GM12878 (cell line): ENCODE measurements at regions not wholly inside any gene's neighbourhood (a gene's known extent, or its start where the extent isn't known, plus 50 kb on each side); places are given as distances from the start of the nearest gene placed in this dataset.

Experiments
- ATAC-seq: fragments of 200-7000 bp; cut with Tn5 transposase; 3 replicates; pipeline ENCODE4 v1.9.1; 2020; ENCODE audit warnings: mild to moderate bottlenecking, moderate library complexity
- BruUV-seq: library from RNA; stranded (reverse); fragments of 400-500 nt; replicated peaks from 2 replicates; lab custom pipeline; 2021; lab: Mats Ljungman, UMichigan
- CTCF ChIA-PET: fragments of 300-600 bp; sonication (Branson Sonifier 250); formaldehyde crosslinking; extraction: SDS; loops from one replicate; lab custom pipeline; 2021; ENCODE audit warnings: inconsistent platforms; lab: Yijun Ruan, JAX
- POLR2A ChIA-PET: fragments of 350-600 bp; formaldehyde crosslinking; extraction: SDS; loops from one replicate; lab custom pipeline; 2021; ENCODE audit warnings: inconsistent platforms; lab: Charles Lee
- RAD21 ChIA-PET: fragments of 300-600 bp; sonication (Branson Sonifier 250); formaldehyde crosslinking; loops from one replicate; lab custom pipeline; 2023; ENCODE audit warnings: antibody characterized with exemption; ENCODE audit not compliant: unreplicated experiment; lab: Charles Lee
- SMC1A ChIA-PET: fragments of 300-600 bp; sonication (Branson Sonifier 250); formaldehyde crosslinking; loops from one replicate; lab custom pipeline; 2023; ENCODE audit not compliant: unreplicated experiment, uncharacterized antibody; lab: Charles Lee
- DNase-seq: peaks from one replicate; pipeline ENCODE4 v3.0.0-alpha.2; 2011; ENCODE audit warnings: low read depth, low spot score
- FAIRE-seq: peaks from 3 replicates; lab custom pipeline; 2011; peaks lifted over from hg19 to GRCh38; lab: Jason Lieb, UNC
- H2AFZ ChIP-seq: 2 replicates; pipeline ENCODE4 v1.6.0; 2011; ENCODE audit warnings: low read depth, low read length, control low read depth; ENCODE audit not compliant: control insufficient read depth
- H3K27ac ChIP-seq: 2 replicates; pipeline ENCODE4 v1.5.1; 2011; ENCODE audit warnings: control low read depth; ENCODE audit not compliant: control insufficient read depth, insufficient read depth
- H3K27me3 ChIP-seq, 2 experiments: replicated peaks in 1 of 2; 2 replicates each; pipeline versions ENCODE4 v1.6.0 to v1.6.1; 2011; ENCODE audit warnings: low read length in 1 of 2; ENCODE audit not compliant: control insufficient read depth in 2 of 2, insufficient read depth in 2 of 2
- H3K36me3 ChIP-seq, 2 experiments: 2 replicates each; pipeline ENCODE4 v1.5.1; 2011; ENCODE audit warnings: low read length in 1 of 2; ENCODE audit not compliant: control insufficient read depth in 2 of 2, insufficient read depth in 2 of 2
- H3K4me1 ChIP-seq: 2 replicates; pipeline ENCODE4 v1.6.1; 2011; ENCODE audit warnings: mild to moderate bottlenecking, low read length, moderate library complexity, mixed read lengths; ENCODE audit not compliant: control insufficient read depth, insufficient read depth
- H3K4me2 ChIP-seq: 2 replicates; pipeline ENCODE4 v1.6.0; 2011; ENCODE audit warnings: control low read depth; ENCODE audit not compliant: control insufficient read depth, insufficient read depth
- H3K4me3 ChIP-seq: fragments of 200-600 bp; sonication (generic); 2 replicates; pipeline ENCODE4 v1.5.1; 2016
- H3K79me2 ChIP-seq: 2 replicates; pipeline ENCODE4 v1.6.0; 2011; ENCODE audit warnings: low read length; ENCODE audit not compliant: control insufficient read depth, insufficient read depth
- H3K9ac ChIP-seq: 2 replicates; pipeline ENCODE4 v1.8.0; 2011; ENCODE audit warnings: low read length, control low read depth, mixed read lengths; ENCODE audit not compliant: control insufficient read depth, insufficient read depth
- H3K9me3 ChIP-seq: replicated peaks from 3 replicates; pipeline ENCODE4 v1.5.1; 2011; ENCODE audit warnings: mild to moderate bottlenecking, low read length; ENCODE audit not compliant: control insufficient read depth, insufficient read depth
- H4K20me1 ChIP-seq: 2 replicates; pipeline ENCODE4 v1.6.0; 2011; ENCODE audit not compliant: control insufficient read depth, insufficient read depth
- CBFB ChIP-seq: IDR thresholded peaks from 2 replicates; pipeline ENCODE4 v1.6.1; 2016; ENCODE audit warnings: antibody characterized with exemption, low read depth
- E2F4 ChIP-seq: IDR thresholded peaks from 2 replicates; pipeline ENCODE4 v1.6.1; 2012; ENCODE audit warnings: low read depth, low read length, improper control_type of control experiment
- EZH2 ChIP-seq: IDR thresholded peaks from 2 replicates; pipeline ENCODE4 v1.6.1; 2012; ENCODE audit warnings: low read depth, mild to moderate bottlenecking, control low read depth, inconsistent platforms, low read length, borderline replicate concordance; ENCODE audit not compliant: control insufficient read depth
- JUND ChIP-seq: IDR thresholded peaks from 2 replicates; pipeline ENCODE4 v1.6.1; 2012; ENCODE audit warnings: low read depth, mild to moderate bottlenecking, low read length, improper control_type of control experiment, moderate library complexity
- KAT2A ChIP-seq: conservative IDR thresholded peaks from 2 replicates; pipeline ENCODE4 v1.6.1; 2011; ENCODE audit warnings: low read depth, low read length; ENCODE audit not compliant: control insufficient read depth
- MAX ChIP-seq: IDR thresholded peaks from 2 replicates; pipeline ENCODE4 v1.6.1; 2012; ENCODE audit warnings: low read depth, low read length, improper control_type of control experiment
- RELA ChIP-seq: fragments of 450-650 bp; IDR thresholded peaks from 2 replicates; pipeline ENCODE4 v1.8.0; 2014; ENCODE audit warnings: borderline replicate concordance; ENCODE audit not compliant: partially characterized antibody
- RUNX3 ChIP-seq: IDR thresholded peaks from 2 replicates; pipeline ENCODE4 v1.6.1; 2012; ENCODE audit warnings: low read length, inconsistent platforms
- SIN3A ChIP-seq: IDR thresholded peaks from 2 replicates; pipeline ENCODE4 v1.6.1; 2012; ENCODE audit warnings: low read depth, low read length, improper control_type of control experiment
- SMAD1 ChIP-seq: fragments of 450-650 bp; IDR thresholded peaks from 2 replicates; pipeline ENCODE4 v1.6.1; 2018; ENCODE audit warnings: mild to moderate bottlenecking, low read depth; ENCODE audit not compliant: partially characterized antibody
- TCF3 ChIP-seq: IDR thresholded peaks from 2 replicates; pipeline ENCODE4 v1.6.1; 2012; ENCODE audit warnings: low read depth, mild to moderate bottlenecking, low read length, borderline replicate concordance; ENCODE audit not compliant: insufficient read depth
- WGBS: methylation state at CpG from one replicate; pipeline ENCODE4 v1.1.6; 2016; ENCODE audit warnings: low lambda C conversion rate; ENCODE audit not compliant: insufficient replicate concordance, insufficient coverage; ENCODE audit errors: missing lambda C conversion rate; 5-methylcytosine and 5-hydroxymethylcytosine counted together
- in situ Hi-C: fragments of 300-500 bp; cut with MboI; formaldehyde crosslinking; loops from 9 replicates; pipeline ENCODE4 v1.14.3; 2018; ENCODE audit warnings: mixed read lengths
- intact Hi-C: fragments of 100-400 bp; cut with micrococcal nuclease; formaldehyde crosslinking; loops from one replicate; pipeline ENCODE4 v1.14.2; 2022; ENCODE audit not compliant: unreplicated experiment
- TF ChIP-seq, protein P1 (sequence below): IDR thresholded peaks from 2 replicates; pipeline ENCODE4 v1.6.1; 2012; ENCODE audit warnings: improper control_type of control experiment, low read depth, low read length; ENCODE audit not compliant: insufficient replicate concordance

- Histone ChIP-seq H3K4me1 (no peaks in the 10 kb centered on the region), H3K4me2 (no peak overlapping the region), H3K4me3 (no peak overlapping the region), H3K27ac (no peak overlapping the region), H2AFZ (no peak overlapping the region), H3K36me3 (no peaks in the 10 kb centered on the region), H3K9ac (no peak overlapping the region), H3K79me2 (no peaks in the 10 kb centered on the region), H4K20me1 (no peaks in the 10 kb centered on the region), H3K9me3 (no peaks in the 10 kb centered on the region), H3K27me3 (no peaks in the 10 kb centered on the region; a peak in 2 of 4 replicates)
- no peak for FAIRE-seq
- no peak for ATAC-seq
- in situ Hi-C loops, result no loop called here
- WGBS, result 36% methylated on average over 1 of the region's 1 CpG
- DNase-seq, result no peak
- ChIA-PET CTCF (no interaction called here), SMC1A (no interaction called here), POLR2A (no interaction called here), RAD21 (no interaction called here)
- intact Hi-C loops, result no loop called here
- BruUV-seq, result no TSS peak
- TF ChIP-seq RELA (no peak), TCF3 (no peak)
Observed at GRCh38 chr1:36741066-36741465, 258.4 kb upstream of the CSF3R start.

- Histone ChIP-seq H3K4me1 (no peaks in the 10 kb centered on the region), H2AFZ (no peak overlapping the region), H3K79me2 (no peaks in the 10 kb centered on the region), H3K4me2 (no peak overlapping the region), H3K9ac (no peak overlapping the region), H4K20me1 (no peaks in the 10 kb centered on the region), H3K36me3 (no peaks in the 10 kb centered on the region), H3K27me3 (no peaks in the 10 kb centered on the region; a peak in 2 of 4 replicates), H3K27ac (no peak overlapping the region), H3K9me3 (no peaks in the 10 kb centered on the region), H3K4me3 (no peak overlapping the region)
- BruUV-seq, result no TSS peak
- intact Hi-C loops (no loop called here), in situ Hi-C loops (no loop called here)
- ChIA-PET RAD21 (no interaction called here), CTCF (no interaction called here), SMC1A (no interaction called here), POLR2A (no interaction called here)
- ATAC-seq (no peak), DNase-seq (no peak), FAIRE-seq (no peak)
- WGBS, result 11% methylated on average over 1 of the region's 1 CpG
- no peak for TF ChIP-seq RUNX3
- TF ChIP-seq SMAD1, result no peak
- no peak for TF ChIP-seq E2F4
- no peak for TF ChIP-seq SIN3A
- no peak for TF ChIP-seq KAT2A
- TF ChIP-seq, protein P1, sequence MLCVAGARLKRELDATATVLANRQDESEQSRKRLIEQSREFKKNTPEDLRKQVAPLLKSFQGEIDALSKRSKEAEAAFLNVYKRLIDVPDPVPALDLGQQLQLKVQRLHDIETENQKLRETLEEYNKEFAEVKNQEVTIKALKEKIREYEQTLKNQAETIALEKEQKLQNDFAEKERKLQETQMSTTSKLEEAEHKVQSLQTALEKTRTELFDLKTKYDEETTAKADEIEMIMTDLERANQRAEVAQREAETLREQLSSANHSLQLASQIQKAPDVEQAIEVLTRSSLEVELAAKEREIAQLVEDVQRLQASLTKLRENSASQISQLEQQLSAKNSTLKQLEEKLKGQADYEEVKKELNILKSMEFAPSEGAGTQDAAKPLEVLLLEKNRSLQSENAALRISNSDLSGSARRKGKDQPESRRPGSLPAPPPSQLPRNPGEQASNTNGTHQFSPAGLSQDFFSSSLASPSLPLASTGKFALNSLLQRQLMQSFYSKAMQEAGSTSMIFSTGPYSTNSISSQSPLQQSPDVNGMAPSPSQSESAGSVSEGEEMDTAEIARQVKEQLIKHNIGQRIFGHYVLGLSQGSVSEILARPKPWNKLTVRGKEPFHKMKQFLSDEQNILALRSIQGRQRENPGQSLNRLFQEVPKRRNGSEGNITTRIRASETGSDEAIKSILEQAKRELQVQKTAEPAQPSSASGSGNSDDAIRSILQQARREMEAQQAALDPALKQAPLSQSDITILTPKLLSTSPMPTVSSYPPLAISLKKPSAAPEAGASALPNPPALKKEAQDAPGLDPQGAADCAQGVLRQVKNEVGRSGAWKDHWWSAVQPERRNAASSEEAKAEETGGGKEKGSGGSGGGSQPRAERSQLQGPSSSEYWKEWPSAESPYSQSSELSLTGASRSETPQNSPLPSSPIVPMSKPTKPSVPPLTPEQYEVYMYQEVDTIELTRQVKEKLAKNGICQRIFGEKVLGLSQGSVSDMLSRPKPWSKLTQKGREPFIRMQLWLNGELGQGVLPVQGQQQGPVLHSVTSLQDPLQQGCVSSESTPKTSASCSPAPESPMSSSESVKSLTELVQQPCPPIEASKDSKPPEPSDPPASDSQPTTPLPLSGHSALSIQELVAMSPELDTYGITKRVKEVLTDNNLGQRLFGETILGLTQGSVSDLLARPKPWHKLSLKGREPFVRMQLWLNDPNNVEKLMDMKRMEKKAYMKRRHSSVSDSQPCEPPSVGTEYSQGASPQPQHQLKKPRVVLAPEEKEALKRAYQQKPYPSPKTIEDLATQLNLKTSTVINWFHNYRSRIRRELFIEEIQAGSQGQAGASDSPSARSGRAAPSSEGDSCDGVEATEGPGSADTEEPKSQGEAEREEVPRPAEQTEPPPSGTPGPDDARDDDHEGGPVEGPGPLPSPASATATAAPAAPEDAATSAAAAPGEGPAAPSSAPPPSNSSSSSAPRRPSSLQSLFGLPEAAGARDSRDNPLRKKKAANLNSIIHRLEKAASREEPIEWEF, result no peak
- TF ChIP-seq JUND, result no peak
- no peak for TF ChIP-seq CBFB
- TF ChIP-seq MAX, result no peak
- no peak for TF ChIP-seq EZH2
Observed at GRCh38 chr1:36740446-36740845, 257.7 kb upstream of the CSF3R start.
